ENCODE measurements at regions not wholly inside any gene's neighbourhood (a gene's known extent, or its start where the extent isn't known, plus 50 kb on each side); places are given as distances from the start of the nearest gene placed in this dataset.

DNA sequence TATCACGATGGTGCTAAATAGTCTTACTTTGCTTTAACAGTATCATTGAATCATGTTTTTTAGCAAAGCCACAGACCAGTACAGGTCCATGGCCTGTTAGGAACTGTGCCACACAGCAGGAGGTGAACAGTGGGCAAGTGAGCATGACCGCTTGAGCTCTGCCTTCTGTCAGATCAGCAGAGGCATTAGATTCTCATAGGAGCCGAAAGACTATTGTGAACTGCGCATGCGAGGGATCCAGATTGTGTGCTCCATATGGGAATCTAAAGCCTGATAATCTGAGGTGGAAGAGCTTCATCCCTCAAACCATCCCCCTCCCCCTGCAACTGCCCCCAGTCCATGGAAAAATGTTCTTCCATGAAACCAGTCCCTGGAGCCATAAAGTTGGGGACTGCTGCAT, 102.3 kb upstream of the OSR1 start:
- intact Hi-C loops (cut with micrococcal nuclease) = no loop called here

DNA sequence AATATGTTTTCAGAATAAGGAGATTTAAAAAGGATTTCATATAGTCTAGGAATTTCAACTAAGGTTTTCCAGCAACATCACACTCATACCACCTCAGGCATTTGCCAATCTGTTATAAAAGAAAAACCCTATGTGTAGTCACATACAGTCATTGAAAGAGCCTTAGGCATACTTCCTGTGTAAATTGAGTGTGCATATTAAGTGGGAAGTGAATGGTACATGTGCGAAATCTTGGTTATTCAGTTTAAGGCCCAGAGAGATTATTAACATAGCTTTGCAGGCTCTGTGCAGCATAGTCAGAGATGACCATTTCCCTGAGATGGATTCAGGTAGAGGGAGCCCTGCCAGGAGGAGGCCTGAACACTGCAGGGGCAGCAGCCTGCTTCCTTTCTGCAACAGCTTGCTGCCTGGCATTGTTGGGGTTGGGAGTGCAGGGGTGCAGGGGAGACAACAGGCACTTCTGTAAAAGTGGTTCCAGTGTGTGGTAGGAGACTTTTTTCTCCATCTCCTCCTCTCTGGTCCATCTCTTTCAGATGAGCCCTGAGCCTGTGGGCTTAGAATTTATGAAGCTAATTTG, 100.1 kb upstream of the OSR1 start:
- intact Hi-C loops (cut with micrococcal nuclease) = no loop called here

DNA sequence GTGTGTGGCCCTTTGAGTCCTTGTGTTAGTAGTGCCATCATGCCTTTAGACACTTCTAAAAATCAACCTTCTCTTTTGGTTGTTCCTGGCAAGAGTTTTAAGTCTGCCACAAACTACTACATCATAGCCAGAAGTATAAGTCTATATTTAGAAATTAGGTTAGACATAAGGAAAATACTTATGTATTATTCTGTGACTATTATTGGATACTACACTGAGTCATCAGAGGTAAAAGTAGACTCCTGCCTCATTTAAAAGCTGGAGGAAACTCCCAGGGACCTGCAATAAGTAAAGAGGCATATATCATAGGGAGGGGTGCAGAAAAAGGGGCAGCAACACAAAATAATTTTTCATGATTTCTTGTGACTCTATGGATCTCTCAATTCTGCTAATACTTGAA, 99.4 kb upstream of the OSR1 start:
- intact Hi-C loops (cut with micrococcal nuclease) = no loop called here

DNA sequence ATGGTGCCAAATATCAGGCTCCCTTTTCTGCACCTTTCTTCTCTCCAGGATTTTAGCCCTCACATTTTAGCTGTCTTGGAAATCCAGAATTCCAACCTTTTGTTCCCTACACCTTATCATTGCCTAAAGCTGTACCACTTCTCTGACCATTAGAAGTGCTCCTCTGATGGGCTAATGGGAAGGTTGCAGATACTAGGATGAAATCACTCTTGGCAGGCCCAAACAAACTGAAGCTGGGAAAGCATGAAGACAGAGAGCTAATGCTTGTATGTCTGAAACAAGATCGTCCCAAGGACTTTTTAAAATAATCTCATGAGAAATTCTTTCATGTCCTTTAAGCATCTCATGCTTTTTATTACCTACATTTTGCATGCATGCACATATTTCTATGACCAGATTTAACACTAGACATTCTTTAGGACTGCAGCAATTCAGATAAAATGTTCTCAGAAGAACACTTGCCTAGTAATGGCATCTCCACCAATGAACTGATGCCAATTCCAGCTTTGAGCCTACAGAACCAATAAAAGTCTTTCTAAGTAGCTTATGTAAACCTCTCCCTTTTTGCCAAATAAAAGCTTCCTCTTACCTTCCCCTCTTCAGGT, 98.4 kb upstream of the OSR1 start:
- intact Hi-C loops (cut with micrococcal nuclease) = no loop called here

DNA sequence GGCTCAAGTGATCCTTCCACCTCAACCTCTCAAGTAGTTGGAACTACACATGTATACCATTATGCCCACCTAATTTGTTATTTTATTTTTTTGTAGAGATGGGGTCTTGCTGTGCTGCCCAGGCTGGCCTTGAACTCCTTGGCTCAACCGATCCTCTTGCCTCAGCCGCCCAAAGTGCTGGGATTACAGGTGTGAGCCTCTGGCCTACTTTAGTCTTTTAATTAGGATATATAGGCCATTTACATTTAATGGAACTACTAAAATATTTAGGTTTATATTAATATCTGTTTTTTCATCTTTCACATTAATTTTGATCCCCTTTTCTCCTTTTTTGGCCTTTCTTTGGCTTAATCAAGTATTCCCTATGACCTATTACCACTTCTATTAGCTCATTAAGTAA, 95.7 kb upstream of the OSR1 start:
- intact Hi-C loops (cut with micrococcal nuclease) = no loop called here

DNA sequence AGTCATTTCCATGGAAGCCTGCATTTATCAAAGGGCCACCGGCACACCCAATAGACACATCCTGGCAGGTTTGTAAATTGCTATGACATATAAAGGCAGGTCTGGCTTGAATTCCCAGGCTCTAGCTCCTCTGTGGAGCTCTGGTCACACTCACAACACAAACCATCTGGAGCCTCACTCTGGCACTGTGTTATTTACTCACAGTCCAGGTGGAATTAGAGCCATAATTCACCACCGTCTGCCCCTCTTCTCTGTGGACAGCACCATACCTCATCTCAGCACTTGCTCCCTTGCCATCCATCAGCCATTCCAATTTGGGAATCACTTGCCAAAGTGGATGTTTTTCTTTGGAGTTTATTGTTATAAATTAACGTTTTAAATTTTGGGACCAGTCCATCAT, 84.3 kb upstream of the OSR1 start:
- intact Hi-C loops (cut with micrococcal nuclease) = no loop called here

DNA sequence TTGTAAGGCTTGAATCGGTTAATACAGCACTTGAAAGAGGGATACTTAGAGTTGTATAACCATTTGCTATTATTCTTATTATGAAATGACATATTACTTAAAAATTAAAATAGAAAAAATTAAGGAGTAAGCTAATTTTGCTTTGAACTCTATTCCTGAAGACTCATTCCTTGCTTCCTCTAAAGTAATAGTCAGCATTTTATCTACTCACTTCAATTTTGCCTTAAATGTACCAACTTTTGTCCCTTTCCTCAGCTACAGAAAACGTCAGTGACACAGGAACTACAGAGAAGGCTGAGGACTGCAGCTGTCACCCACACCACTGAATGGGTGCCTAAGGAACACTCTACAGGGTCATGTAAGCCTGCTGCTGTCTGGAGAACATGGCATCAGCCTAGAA, 80.7 kb upstream of the OSR1 start:
- intact Hi-C loops (cut with micrococcal nuclease) = no loop called here

DNA sequence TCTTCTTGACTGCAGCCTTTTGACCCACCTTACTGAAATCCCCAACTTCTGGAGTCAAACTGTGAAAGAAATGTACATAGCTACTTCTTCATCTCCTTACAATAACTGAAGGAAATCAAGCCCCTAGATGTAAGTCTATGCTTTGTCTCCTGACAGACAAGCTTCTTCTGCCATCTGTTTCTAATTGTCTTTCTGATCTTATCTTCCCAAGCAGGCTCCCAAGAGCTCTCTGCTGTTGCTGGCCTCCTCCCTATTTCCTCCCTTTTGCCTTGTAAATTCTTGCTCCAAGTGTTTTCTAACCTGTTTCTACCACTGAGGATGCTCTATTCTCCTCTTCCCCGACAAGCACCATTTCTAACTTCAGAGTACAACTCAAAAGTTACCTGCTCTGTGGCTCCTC, 77.4 kb upstream of the OSR1 start:
- intact Hi-C loops (cut with micrococcal nuclease) = no loop called here

DNA sequence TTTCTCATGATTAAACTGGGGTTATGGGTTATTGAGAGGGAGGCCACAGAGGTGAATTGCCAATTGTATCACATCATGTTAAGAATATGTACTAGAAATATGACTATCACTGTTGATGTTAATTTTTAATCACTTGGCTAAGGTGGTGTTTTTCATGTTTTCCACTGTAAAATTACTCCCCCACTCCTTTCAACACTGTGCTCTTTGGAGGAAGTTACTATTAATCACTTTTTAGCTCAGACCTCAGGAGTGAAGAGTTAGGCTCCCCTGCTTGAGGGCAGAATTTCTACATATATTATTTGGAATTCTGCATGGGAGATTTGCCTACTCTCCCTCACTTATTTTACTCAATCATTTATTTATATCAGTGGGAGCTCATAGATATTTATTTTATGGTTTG, 76.0 kb upstream of the OSR1 start:
- intact Hi-C loops (cut with micrococcal nuclease) = no loop called here

DNA sequence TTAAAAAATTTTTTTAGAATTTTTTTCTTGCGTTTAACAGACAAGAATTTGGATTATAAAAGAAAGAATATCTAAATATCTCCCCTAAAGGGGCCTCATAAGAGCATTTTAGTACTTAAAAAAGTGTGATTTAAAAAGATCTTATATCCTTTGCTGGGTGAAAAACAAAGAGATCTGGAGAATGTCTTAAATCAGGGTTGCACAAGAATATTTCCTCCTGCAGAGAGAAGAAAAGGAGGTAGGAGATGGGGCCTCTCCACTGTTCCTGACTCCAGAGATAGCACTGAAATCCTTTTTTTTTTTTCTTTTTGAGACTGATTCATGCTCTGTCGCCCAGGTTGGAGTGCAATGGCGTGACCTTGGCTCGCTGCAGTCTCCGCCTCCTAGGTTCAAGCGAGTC, 68.5 kb upstream of the OSR1 start:
- intact Hi-C loops (cut with micrococcal nuclease) = no loop called here

DNA sequence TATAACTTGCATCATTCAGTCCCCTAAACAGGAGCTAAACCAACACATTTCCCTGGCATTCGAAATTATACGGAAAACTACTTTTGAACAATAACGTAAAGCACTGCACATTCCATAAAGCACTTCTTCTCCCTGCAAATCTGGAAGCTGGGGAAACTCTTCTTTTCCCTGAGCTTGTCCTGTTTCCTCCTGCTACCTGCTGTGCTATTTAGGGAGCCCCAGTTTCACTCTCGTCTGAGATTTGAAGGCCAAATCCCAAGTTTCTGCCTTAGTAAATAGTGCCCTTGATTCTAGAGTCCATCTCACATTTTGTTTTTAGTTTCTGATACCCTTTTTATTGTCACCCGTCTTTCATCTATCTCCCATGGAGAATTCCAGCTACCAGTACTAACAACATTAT, 67.7 kb upstream of the OSR1 start:
- intact Hi-C loops (cut with micrococcal nuclease) = no loop called here

DNA sequence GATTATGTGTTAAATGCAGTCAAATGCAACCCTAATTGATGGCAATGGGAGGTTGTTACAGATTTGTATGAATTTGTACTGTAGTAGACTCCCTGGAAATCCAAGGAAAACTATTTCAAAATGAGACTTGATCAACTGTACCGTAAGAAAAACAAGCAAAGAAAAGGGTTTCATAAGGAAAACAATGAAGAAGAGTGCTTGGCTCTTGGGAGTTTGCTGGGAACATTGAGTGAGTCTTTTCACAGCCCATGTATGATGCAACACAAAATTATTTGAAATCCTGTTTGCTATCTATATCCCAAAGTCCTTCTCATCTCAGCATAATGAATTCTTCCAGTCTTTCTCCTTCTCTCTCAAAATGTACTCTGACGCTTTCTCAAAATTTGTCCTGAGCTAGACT, 67.0 kb upstream of the OSR1 start:
- intact Hi-C loops (cut with micrococcal nuclease) = no loop called here

DNA sequence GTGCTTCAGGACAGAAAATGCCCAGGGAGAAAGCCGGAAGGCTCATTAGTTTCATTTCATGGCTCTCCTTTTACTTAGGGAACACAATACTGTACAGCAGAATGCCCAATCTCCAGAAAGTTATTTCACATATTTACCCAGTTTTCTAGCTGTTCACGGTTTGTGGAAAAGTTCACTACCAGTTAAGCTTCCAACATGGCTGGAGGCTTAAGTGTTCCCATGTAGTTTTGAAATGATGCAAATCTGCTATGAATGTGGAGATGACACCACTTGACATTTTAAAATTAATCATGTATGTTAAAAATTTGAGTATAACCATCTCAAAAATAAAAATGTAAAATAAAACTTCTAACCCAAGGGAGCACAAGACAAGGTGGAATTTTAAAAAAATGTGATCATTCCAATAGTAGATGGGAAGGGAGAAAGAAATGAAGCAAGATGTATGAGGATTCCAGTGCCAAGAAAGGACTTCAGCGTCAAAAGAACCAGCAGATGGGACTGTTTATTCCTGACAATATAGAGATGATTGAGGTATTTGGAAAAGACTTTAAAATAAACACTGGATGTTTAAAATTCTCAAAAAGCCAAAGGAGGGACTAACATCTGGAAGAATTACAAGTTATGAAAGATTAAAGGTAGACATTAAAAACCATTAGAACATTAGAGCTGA, 60.9 kb upstream of the OSR1 start:
- intact Hi-C loops (cut with micrococcal nuclease) = no loop called here

DNA sequence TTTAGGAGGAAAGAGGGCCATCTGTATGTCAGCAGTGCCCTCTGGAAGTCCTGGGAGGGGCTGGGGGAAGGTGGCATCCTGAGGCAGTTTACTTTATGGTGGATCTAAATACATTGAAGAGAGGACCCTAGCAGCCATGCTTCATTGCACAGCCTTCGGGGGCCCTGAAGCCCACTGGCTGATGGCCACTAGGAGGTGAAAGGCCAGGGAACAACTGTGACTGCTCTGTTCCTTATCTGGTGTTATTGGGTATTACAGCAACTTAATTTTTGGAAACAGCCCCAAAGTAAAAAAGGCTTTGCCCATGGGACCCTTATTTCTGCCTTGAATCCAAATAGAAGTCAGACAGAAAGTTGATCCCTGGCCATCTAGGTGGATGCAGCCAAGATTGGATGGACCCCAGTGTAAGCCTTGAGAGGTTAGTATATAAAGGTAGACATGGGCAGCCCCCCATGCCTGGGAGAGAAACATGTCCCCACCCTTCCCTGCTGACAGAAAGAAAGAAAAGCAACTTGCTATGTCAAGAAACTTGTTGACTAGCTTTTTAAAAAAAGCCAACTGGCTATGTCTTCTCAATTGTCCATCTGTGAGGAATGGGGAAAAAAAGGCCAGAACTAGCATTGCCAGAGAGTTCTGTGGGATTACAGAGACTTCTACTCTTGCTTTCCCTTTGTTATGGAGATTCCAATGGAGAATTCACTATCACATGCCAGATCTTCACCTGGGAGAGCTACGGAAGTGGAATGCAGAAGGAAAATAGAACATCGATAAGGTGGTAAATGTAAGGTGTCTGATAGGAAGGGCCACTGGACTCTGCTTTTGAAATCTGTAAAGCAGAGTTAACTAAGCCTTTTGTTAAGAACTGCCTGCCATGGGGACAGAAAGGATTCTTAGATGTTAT, 58.6 kb upstream of the OSR1 start:
- intact Hi-C loops (cut with micrococcal nuclease) = no loop called here

DNA sequence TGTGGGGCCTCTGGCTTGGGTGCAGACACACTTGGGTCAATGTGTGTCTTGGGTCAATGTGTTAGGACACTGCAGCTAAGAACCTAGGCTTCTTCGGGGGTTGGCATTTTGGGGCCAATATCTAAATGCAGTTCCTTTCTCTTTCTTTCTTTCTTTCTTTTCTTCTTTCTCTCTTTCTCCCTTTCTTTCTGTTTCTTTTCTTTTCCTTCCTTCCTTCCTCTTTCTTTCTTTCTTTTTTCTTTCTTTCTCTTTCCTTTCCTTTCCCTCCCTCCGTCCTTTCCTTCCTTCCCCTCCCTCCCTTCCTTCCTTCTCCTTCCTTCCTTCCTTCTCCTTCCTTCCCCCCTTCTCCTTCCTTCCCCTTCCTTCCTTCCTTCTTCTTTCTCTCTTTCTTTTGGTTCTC, 57.7 kb upstream of the OSR1 start:
- intact Hi-C loops (cut with micrococcal nuclease) = no loop called here

DNA sequence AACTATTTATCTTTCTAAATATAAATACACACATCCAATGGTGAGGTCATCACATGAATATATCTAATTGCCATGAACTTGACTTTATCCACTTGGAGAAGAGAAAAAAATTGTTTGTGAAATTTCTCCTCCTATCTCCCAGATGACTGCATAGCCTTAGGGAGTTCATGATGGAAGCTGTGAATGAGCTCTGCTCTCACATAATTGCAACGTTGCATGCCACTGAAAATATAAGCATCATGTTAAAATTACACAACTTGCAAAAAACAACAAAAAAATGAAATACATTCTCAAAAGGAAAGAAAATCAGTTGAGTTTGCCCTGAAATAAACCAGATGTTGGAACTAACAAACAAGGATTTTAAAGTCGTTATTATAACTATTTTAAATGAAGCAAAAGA, 50.6 kb upstream of the OSR1 start:
- intact Hi-C loops (cut with micrococcal nuclease) = no loop called here

DNA sequence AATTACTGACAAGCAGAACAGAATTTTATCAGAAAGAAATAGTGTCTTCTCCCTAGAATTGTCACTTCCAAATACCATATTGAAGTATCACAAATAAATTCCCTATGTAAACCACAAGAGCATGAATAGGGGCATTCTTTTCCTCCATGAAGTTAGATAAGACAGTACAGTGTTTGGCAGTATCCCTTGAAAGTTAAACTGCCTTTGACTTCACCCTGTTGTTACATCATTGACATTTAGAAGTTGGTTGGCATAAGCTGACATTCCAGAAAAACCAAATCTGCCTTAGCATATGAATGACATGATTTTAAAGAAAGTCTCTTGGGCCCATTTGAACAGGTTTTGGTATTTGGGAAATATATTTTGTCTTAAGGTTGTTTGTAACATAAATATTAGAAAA, 50.2 kb upstream of the OSR1 start:
- intact Hi-C loops (cut with micrococcal nuclease) = no loop called here
